Uterus (tissue), 3 donors: ENCODE measurements at regions not wholly inside any gene's neighbourhood (a gene's known extent, or its start where the extent isn't known, plus 50 kb on each side); places are given as distances from the start of the nearest gene placed in this dataset.

Source experiments
- DNase-seq, 2 donors: peaks; one replicate each; pipeline ENCODE4 v3.0.0-alpha.2; 2019 to 2020
- H3K27ac ChIP-seq, 2 donors: fragments of 200-600 bp; sonication (generic); 1 replicate in 1 of 2; 2 replicates in 1 of 2; pipeline ENCODE4 v1.5.1; 2016 to 2018
- H3K27me3 ChIP-seq, 2 donors: fragments of 200-600 bp; sonication (generic); one replicate each; pipeline ENCODE4 v1.5.1; 2018 to 2019; ENCODE audit warnings: control low read depth in 1 of 2
- H3K36me3 ChIP-seq, 2 donors: fragments of 200-600 bp; sonication (generic); one replicate each; pipeline ENCODE4 v1.5.1; 2019; ENCODE audit warnings: control low read depth in 1 of 2
- H3K4me1 ChIP-seq, 2 donors: fragments of 200-600 bp; sonication (generic); one replicate each; pipeline ENCODE4 v1.5.1; 2018 to 2019; ENCODE audit warnings: control low read depth in 1 of 2
- H3K4me3 ChIP-seq, 2 donors: fragments of 200-600 bp; sonication (generic); 1 replicate in 1 of 2; 2 replicates in 1 of 2; pipeline ENCODE4 v1.5.1; 2018 to 2019; ENCODE audit warnings: mild to moderate bottlenecking in 1 of 2
- H3K9me3 ChIP-seq, 2 donors: fragments of 200-600 bp; sonication (generic); one replicate each; pipeline ENCODE4 v1.5.1; 2019; ENCODE audit warnings: control low read depth in 1 of 2
- POLR2A ChIP-seq, 2 donors: fragments of 450-650 bp; IDR thresholded peaks; one replicate each; pipeline ENCODE4 v1.6.1; 2016; ENCODE audit warnings: antibody characterized with exemption in 2 of 2, mild to moderate bottlenecking in 1 of 2, moderate library complexity in 1 of 2
- intact Hi-C: fragments of 100-400 bp; cut with DNase I; formaldehyde crosslinking; loops from one replicate; pipeline ENCODE4 v1.15.1; 2023; ENCODE audit warnings: low total_unique reads
- TF ChIP-seq, protein P1 (sequence below), 4 experiments: fragments of 200-600 bp in 2 of 4; fragments of 450-650 bp in 2 of 4; sonication (generic) in 2 of 4; IDR thresholded peaks; one replicate each; pipeline ENCODE4 v1.5.1; 2016 to 2019; ENCODE audit warnings: antibody characterized with exemption in 4 of 4, mild to moderate bottlenecking in 2 of 4, moderate library complexity in 1 of 4
- donor health status: DM: yes; HTN: yes; CAD: no.

DNA sequence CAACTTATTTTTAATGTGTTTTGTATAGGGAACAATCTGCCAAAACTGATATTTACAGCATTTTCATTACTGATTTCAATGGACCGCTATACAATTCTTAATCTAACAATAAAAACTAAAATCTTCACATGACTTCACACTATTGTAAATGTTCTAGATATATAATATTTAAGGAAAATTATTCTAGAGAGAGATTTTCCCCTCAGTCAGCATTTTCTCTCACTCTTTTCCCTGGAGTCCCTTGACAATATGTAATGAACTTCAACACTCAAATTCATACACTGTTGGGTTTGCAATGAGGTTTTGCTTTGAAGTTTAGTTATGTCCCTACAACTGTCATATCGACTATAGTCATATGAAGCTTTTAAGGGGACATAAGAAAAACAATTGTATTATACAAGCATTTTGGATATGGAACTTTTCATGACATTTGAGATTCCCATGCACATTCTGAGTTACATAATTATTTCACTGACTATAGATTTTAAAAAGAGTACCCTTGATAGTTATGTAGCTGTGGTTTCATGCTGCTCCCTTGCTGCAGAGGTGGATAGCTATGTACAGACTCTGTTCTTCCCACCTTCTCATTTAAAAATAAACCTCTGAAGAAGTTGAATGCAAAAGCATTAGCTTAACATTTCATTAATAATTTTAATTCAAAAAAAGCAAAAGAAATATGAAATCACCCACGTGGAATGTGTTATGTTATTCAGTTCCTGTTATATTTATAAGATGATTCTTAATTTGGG, 338.5 kb downstream of the AKAIN1 start:
- H3K27ac ChIP-seq = no peak overlapping the region
- H3K36me3 ChIP-seq = no peaks in the 10 kb centered on the region
- H3K9me3 ChIP-seq = no peaks in the 10 kb centered on the region
- no peak for TF ChIP-seq POLR2A (IDR thresholded peaks at IDR 0.05)
- TF ChIP-seq, protein P1, sequence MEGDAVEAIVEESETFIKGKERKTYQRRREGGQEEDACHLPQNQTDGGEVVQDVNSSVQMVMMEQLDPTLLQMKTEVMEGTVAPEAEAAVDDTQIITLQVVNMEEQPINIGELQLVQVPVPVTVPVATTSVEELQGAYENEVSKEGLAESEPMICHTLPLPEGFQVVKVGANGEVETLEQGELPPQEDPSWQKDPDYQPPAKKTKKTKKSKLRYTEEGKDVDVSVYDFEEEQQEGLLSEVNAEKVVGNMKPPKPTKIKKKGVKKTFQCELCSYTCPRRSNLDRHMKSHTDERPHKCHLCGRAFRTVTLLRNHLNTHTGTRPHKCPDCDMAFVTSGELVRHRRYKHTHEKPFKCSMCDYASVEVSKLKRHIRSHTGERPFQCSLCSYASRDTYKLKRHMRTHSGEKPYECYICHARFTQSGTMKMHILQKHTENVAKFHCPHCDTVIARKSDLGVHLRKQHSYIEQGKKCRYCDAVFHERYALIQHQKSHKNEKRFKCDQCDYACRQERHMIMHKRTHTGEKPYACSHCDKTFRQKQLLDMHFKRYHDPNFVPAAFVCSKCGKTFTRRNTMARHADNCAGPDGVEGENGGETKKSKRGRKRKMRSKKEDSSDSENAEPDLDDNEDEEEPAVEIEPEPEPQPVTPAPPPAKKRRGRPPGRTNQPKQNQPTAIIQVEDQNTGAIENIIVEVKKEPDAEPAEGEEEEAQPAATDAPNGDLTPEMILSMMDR (IDR thresholded peaks at IDR 0.05) = no peak
- intact Hi-C loops = no loop called here
- no peaks in the 10 kb centered on the region for H3K4me1 ChIP-seq
- no peak for DNase-seq
- no peak overlapping the region for H3K4me3 ChIP-seq
- no peaks in the 10 kb centered on the region for H3K27me3 ChIP-seq

DNA sequence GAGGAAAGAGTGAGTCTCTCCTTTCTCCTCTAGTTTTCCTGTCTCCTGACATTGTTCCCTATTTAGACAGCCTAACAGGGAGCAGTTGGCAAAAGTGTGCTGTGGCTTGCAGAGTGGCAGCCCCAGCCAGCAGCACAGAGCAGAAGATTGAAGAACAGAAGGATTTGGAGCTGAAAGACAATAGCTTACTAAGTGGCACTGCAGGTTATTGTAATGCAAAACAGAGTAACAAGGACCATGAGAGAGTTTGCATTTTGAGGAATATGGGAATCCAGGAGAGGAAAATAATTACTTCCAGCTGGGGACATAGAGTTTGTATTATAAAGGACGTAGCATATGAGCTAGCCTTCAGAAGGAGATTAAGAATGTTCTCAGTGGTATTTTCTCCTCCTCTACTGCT, 342.4 kb downstream of the AKAIN1 start:
- Histone ChIP-seq H3K4me1 (no peaks in the 10 kb centered on the region), H3K36me3 (no peaks in the 10 kb centered on the region), H3K4me3 (no peak overlapping the region), H3K27ac (no peak overlapping the region), H3K9me3 (no peaks in the 10 kb centered on the region), H3K27me3 (no peaks in the 10 kb centered on the region)
- TF ChIP-seq, protein P1 (IDR thresholded peaks at IDR 0.05) = no peak
- no peak for TF ChIP-seq POLR2A (IDR thresholded peaks at IDR 0.05)
- no peak for DNase-seq
- intact Hi-C loops = no loop called here

DNA sequence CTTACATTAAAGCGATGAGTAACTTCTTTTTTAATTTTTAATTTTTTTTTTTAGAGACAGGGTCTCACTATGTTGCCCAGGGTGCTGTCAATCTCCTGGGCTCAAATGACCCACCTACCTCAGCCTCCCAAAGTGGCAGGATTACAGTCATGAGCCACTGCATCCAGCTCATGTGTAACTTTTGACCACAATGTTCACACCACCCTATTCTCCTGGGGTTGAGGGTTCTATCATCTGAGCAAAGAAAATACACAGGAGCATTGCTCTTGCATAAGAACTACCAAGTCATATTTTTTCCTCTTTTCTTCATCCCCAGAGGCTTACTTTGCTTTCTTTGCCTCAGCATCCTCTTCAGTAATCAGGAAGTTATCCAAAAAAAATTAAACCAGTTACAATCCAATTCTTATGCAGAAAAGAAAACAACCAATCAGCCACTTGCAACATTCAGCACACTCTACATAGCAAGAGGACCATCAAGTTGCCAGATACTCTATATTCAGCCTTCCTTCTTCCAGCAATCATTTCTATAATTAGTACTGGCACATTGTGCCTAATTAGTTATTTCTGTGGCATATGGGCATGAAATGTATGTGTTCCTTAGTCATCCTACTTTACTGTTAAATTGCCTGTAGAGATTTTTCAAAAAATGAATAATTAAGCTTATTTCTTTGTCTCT, 345.6 kb downstream of the AKAIN1 start:
- H3K27me3 ChIP-seq = no peaks in the 10 kb centered on the region
- no peaks in the 10 kb centered on the region for H3K4me1 ChIP-seq
- H3K4me3 ChIP-seq = no peak overlapping the region
- TF ChIP-seq POLR2A (IDR thresholded peaks at IDR 0.05) = no peak
- TF ChIP-seq, protein P1 (IDR thresholded peaks at IDR 0.05) = no peak
- intact Hi-C loops = no loop called here
- H3K9me3 ChIP-seq = no peaks in the 10 kb centered on the region
- no peak overlapping the region for H3K27ac ChIP-seq
- H3K36me3 ChIP-seq = no peaks in the 10 kb centered on the region
- no peak for DNase-seq

DNA sequence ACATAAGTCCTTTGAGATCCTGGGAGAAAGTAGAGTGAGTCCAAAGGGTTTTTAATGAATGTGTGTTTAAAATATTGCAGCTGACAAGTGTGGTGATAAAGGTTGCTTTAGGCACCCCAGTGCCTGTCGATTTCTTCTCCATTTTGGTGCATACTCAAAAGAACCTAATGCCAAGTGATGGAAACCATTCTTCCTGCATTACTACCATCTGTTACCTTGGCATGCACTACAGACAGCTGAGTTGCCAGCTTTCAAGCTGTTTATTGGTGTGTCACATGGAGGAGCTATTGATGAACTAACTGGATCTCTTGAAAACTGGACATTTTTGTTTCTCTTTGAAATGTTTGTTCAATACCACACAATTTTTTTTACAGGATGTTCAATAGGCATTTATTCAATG, 350.0 kb downstream of the AKAIN1 start:
- Histone ChIP-seq H3K4me1 (no peaks in the 10 kb centered on the region), H3K27me3 (no peaks in the 10 kb centered on the region), H3K36me3 (no peaks in the 10 kb centered on the region), H3K4me3 (no peak overlapping the region), H3K9me3 (no peaks in the 10 kb centered on the region), H3K27ac (no peak overlapping the region)
- intact Hi-C loops = no loop called here
- no peak for TF ChIP-seq POLR2A (IDR thresholded peaks at IDR 0.05)
- TF ChIP-seq, protein P1 (IDR thresholded peaks at IDR 0.05) = no peak
- no peak for DNase-seq

DNA sequence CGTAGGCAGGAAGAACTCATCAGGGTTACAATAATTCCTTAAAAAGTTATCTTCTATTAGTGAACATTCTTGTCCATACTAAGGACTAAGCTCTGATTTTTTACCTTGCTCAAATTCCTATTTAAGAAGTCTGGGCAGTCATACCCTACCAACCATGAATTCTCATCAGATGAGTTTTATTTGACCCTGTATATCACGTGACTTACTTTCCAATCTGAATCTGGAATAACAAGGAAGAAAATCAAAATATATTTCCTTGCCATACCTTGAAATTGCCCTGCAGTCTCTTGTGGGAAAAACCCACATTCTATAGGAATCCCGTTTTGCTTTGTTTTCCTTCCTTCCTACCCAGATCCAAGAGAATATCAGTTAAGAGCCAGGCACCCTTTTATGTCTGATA, 352.7 kb downstream of the AKAIN1 start:
- H3K9me3 ChIP-seq = no peaks in the 10 kb centered on the region
- H3K27ac ChIP-seq = no peak overlapping the region
- TF ChIP-seq, protein P1 (IDR thresholded peaks at IDR 0.05) = no peak
- TF ChIP-seq POLR2A (IDR thresholded peaks at IDR 0.05) = no peak
- no peaks in the 10 kb centered on the region for H3K4me1 ChIP-seq
- no peak overlapping the region for H3K4me3 ChIP-seq
- no peak for DNase-seq
- H3K36me3 ChIP-seq = no peaks in the 10 kb centered on the region
- no peaks in the 10 kb centered on the region for H3K27me3 ChIP-seq
- intact Hi-C loops = no loop called here
